ENCODE measurements at regions not wholly inside any gene's neighbourhood (a gene's known extent, or its start where the extent isn't known, plus 50 kb on each side); places are given as distances from the start of the nearest gene placed in this dataset.

DNA sequence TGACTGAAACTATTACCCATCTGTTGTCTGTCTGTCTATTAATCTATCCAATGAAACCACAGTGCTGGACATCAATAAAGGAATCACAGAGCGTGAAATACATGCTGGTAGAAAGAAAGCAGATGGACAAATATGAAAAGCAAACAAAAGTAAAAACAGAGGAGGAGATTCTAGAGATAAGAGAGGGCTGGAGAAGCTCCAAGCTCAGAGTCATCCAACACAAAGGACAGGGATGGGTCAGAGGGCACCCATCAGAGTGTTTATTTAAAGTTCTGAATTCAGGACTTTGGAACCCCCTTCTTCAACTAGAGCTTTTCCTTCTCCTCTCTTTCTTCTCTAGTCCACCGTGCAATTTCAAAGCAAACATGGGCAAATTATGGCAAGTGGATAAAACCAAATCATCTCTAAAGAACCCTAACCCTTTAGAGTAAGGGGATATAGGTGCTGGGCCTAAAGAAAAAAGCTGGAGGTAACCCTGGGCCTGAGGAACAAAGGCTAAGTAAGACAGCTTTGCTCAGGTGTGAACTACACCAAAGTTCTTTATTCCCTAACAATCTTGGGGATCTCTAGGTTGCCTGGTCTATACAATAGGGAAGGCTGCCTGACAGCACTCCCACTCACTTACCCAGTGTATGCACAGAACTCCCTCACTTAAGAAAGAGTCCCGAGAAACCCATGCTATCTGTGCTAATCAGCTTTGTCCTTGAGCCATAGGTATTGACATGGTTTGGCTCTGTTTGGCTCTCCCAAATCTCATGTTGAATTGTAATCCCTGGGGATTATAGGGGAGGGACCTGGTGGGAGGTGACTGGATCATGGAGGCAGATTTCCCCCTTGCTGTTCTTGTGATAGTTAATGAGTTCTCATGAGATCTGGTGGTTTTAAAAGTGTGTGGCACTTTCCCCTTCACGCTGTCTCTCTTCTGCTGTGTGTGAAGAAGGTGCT is 97.0 kb downstream of the BAMBI start:
- H3K9me3 ChIP-seq (ENCODE audit: control insufficient read depth, insufficient read depth, low read length) = peaks cover 9% of the 10 kb centered on the region; the same call in 1 of the 2 replicates
- TF ChIP-seq, protein P1, sequence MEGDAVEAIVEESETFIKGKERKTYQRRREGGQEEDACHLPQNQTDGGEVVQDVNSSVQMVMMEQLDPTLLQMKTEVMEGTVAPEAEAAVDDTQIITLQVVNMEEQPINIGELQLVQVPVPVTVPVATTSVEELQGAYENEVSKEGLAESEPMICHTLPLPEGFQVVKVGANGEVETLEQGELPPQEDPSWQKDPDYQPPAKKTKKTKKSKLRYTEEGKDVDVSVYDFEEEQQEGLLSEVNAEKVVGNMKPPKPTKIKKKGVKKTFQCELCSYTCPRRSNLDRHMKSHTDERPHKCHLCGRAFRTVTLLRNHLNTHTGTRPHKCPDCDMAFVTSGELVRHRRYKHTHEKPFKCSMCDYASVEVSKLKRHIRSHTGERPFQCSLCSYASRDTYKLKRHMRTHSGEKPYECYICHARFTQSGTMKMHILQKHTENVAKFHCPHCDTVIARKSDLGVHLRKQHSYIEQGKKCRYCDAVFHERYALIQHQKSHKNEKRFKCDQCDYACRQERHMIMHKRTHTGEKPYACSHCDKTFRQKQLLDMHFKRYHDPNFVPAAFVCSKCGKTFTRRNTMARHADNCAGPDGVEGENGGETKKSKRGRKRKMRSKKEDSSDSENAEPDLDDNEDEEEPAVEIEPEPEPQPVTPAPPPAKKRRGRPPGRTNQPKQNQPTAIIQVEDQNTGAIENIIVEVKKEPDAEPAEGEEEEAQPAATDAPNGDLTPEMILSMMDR (IDR thresholded peaks at IDR 0.05; ENCODE audit: low read depth, low read length) = no peak

DNA sequence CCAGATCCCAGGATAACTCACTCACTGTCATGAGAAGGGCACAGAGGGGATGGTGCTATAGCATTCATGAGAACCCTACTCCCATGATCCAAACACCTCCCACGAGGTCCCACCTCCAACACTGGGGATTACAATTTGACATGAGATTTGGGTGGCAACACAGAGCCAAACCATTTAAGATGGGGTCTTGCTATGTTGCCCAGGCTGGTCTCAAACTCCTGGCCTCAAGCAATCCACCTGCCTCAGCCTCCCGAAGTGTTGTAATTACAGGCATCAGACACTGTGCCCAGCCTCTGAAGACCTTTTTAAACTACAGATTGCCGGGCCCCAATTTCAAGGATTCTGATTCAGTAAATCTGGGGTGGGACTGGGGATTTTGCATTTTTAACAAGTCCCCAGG is 98.5 kb downstream of the BAMBI start:
- Histone ChIP-seq H3K27me3 (ENCODE audit: control insufficient read depth, insufficient read depth, low read length) (no peaks in the 10 kb centered on the region), H3K27ac (ENCODE audit: low read depth, low read length) (no peak overlapping the region), H3K4me3 (ENCODE audit: low read depth, low read length) (no peak overlapping the region), H3K9me3 (ENCODE audit: control insufficient read depth, insufficient read depth, low read length) (peaks cover 9% of the 10 kb centered on the region; the same call in 1 of the 2 replicates)
- DNase-seq (ENCODE audit: low read depth, low spot score) = no peak
- CTCF ChIA-PET = interaction anchor here (0.7 kb wide), 1 partner anchor 21 kb away, joined by 7 read pairs; no protein-coding TSS in a partner anchor
- POLR2A ChIA-PET = no interaction called here
- TF ChIP-seq, protein P1 (IDR thresholded peaks at IDR 0.05; ENCODE audit: low read depth, low read length) = no peak

More for the DNA sequence above, 97.0 kb downstream of the BAMBI start:
- ChIA-PET CTCF (interaction anchor here (0.6 kb wide), 1 partner anchor 356 kb away, joined by 5 read pairs; no protein-coding TSS in a partner anchor), POLR2A (no interaction called here)
- no peaks in the 10 kb centered on the region for H3K27me3 ChIP-seq (ENCODE audit: control insufficient read depth, insufficient read depth, low read length)
- no peak overlapping the region for H3K4me3 ChIP-seq (ENCODE audit: low read depth, low read length)
- DNase-seq (ENCODE audit: low read depth, low spot score) = no peak
- no peak overlapping the region for H3K27ac ChIP-seq (ENCODE audit: low read depth, low read length)

DNA sequence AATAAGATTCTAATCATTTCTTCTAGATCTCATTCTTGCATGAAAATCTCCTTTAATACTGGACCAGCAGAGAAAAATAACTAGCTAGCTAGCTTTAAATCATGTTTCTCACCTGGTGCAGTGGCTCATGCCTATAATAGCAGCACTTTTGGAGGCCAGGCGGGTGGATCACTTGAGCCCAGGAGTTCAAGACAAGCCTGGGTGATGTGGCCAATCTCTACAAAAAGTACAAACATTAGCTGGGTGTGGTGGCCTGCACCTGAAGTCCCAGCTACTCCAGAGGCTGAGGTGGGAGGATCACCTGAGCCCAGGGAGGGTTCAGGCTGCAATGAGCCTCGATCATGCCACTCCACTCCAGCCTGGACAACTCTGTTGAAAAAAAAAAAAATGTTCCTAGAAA is 99.2 kb downstream of the BAMBI start:
- Histone ChIP-seq H3K9me3 (ENCODE audit: control insufficient read depth, insufficient read depth, low read length) (peaks cover 3% of the 10 kb centered on the region; the same call in 1 of the 2 replicates), H3K27me3 (ENCODE audit: control insufficient read depth, insufficient read depth, low read length) (no peaks in the 10 kb centered on the region), H3K27ac (ENCODE audit: low read depth, low read length) (no peak overlapping the region), H3K4me3 (ENCODE audit: low read depth, low read length) (no peak overlapping the region)
- TF ChIP-seq, protein P1 (IDR thresholded peaks at IDR 0.05; ENCODE audit: low read depth, low read length) = no peak
- no peak for DNase-seq (ENCODE audit: low read depth, low spot score)
- ChIA-PET CTCF (no interaction called here), POLR2A (no interaction called here)

DNA sequence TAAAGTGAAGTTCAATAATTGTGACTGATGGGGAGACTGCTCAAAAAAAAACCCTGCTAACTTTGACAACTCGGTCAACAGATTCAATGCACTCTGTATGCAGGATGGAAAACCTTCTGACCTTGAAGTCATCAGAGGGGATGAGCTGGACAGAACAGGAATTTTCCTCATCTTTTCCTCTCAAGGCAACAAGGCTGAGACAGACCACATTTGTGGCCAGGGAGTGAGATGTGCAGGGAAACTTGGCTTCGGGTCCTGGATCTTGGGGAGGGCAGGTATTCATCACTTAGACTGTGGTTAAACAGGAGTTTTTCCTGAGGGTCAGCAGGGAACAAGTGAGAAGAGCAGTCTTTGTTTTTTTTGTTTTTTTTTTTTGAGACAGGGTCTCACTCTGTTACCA is 100.6 kb downstream of the BAMBI start:
- Histone ChIP-seq H3K9me3 (ENCODE audit: control insufficient read depth, insufficient read depth, low read length) (no peaks in the 10 kb centered on the region), H3K4me3 (ENCODE audit: low read depth, low read length) (no peak overlapping the region), H3K27me3 (ENCODE audit: control insufficient read depth, insufficient read depth, low read length) (no peaks in the 10 kb centered on the region), H3K27ac (ENCODE audit: low read depth, low read length) (no peak overlapping the region)
- TF ChIP-seq, protein P1 (IDR thresholded peaks at IDR 0.05; ENCODE audit: low read depth, low read length) = no peak
- DNase-seq (ENCODE audit: low read depth, low spot score) = no peak
- POLR2A ChIA-PET = interaction anchor here (0.6 kb wide), 1 partner anchor 695 kb away, joined by 5 read pairs; no protein-coding TSS in a partner anchor
- CTCF ChIA-PET = no interaction called here

DNA sequence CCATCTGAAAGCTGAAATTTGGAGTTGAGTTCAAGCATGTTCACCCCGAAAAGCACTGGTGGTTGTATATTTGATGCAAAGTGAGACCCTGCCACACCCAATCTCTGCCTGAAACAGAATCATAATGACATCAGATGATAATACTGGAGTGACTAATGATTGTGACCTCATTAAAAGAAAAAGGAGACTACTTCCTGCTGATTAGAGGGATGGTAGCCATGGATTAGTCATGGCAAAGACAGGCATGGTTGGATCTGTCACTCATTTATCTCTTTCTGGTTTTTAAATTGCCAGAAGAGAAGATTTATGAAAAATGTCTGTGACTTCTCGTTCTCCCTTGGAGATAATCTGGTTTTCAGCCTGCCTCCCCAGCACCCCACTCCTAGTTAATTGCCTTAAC is 101.2 kb downstream of the BAMBI start:
- POLR2A ChIA-PET = interaction anchor here (0.6 kb wide), 1 partner anchor 694 kb away, joined by 5 read pairs; no protein-coding TSS in a partner anchor
- CTCF ChIA-PET = no interaction called here

More for the DNA sequence above, 101.2 kb downstream of the BAMBI start:
- Histone ChIP-seq H3K9me3 (ENCODE audit: control insufficient read depth, insufficient read depth, low read length) (no peaks in the 10 kb centered on the region), H3K27me3 (ENCODE audit: control insufficient read depth, insufficient read depth, low read length) (peaks cover 4% of the 10 kb centered on the region), H3K27ac (ENCODE audit: low read depth, low read length) (no peak overlapping the region), H3K4me3 (ENCODE audit: low read depth, low read length) (no peak overlapping the region)
- DNase-seq (ENCODE audit: low read depth, low spot score) = no peak
- TF ChIP-seq, protein P1 (IDR thresholded peaks at IDR 0.05; ENCODE audit: low read depth, low read length) = no peak
